ENCODE measurements at regions not wholly inside any gene's neighbourhood (a gene's known extent, or its start where the extent isn't known, plus 50 kb on each side); places are given as distances from the start of the nearest gene placed in this dataset.

DNA sequence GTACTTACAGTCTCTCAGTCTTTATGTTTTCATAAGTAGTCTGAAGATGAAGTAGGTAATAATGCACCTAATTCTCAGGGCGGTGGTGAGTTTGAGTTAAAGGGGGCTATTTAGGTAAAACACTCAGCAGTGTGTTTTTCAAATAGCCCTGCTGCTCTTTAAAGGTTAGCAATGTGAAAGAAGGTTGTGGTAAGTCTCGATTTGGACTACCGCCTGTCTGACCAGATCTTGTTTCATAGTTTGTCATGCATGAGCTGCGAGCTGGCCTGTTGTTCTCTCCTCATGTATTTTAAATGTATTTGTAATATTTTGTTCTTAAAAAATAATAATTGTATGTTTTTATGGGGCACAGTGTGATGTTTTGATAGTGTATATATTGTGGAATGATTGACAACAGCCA lies 340.2 kb downstream of the DHX35 start:
- TF ChIP-seq POLR2A (IDR thresholded peaks at IDR 0.05; ENCODE audit: low read depth, low read length) (no peak), POLR2AphosphoS5 (IDR thresholded peaks at IDR 0.05; ENCODE audit: insufficient read depth, low read depth, low read length) (no peak), CTCF (IDR thresholded peaks at IDR 0.05; ENCODE audit: extremely low read depth in 1 of 2, insufficient read depth in 1 of 2, low read depth in 1 of 2, low read length in 2 of 2) (no peak), EZH2 (IDR thresholded peaks at IDR 0.05; ENCODE audit: borderline replicate concordance, low read depth, low read length, severe bottlenecking) (no peak), MAX (IDR thresholded peaks at IDR 0.05; ENCODE audit: insufficient read depth, insufficient read length) (no peak), MYC (IDR thresholded peaks at IDR 0.05; ENCODE audit: low read depth, low read length) (no peak), FOS (IDR thresholded peaks at IDR 0.05; ENCODE audit: borderline replicate concordance, insufficient read depth, low read length) (no peak), JUN (IDR thresholded peaks at IDR 0.05; ENCODE audit: borderline replicate concordance, insufficient read depth, insufficient read length, low read depth) (no peak), GATA2 (IDR thresholded peaks at IDR 0.05; ENCODE audit: insufficient read depth, insufficient read length, low read depth, low read length) (no peak)
